WERI-Rb-1 (cell line): ENCODE measurements at regions not wholly inside any gene's neighbourhood (a gene's known extent, or its start where the extent isn't known, plus 50 kb on each side); places are given as distances from the start of the nearest gene placed in this dataset.

Experiments
- DNase-seq: peaks from one replicate; pipeline ENCODE4 v3.0.0-alpha.2; 2020
- H3K27ac ChIP-seq: fragments of 250-450 bp; sonication (Bioruptor Pico); 2 replicates; pipeline ENCODE4 v1.5.1; 2020; ENCODE audit warnings: mild to moderate bottlenecking, moderate library complexity
- H3K27me3 ChIP-seq: fragments of 250-450 bp; sonication (Bioruptor Pico); 2 replicates; pipeline ENCODE4 v1.5.1; 2021; ENCODE audit warnings: mild to moderate bottlenecking, low read depth, moderate library complexity; ENCODE audit not compliant: insufficient read depth, severe bottlenecking
- H3K36me3 ChIP-seq: fragments of 250-450 bp; sonication (Bioruptor Pico); 2 replicates; pipeline ENCODE4 v1.5.1; 2020; ENCODE audit warnings: mild to moderate bottlenecking, moderate library complexity
- H3K4me3 ChIP-seq: 2 replicates; pipeline ENCODE4 v1.5.1; 2011; ENCODE audit warnings: low read depth, mild to moderate bottlenecking, control low read depth, low read length
- H3K9me3 ChIP-seq: fragments of 250-450 bp; sonication (Bioruptor Pico); 2 replicates; pipeline ENCODE4 v1.5.1; 2021; ENCODE audit warnings: mild to moderate bottlenecking, moderate library complexity; ENCODE audit not compliant: severe bottlenecking
- TF ChIP-seq, protein P1 (sequence below): IDR thresholded peaks from 2 replicates; pipeline ENCODE4 v1.5.1; 2011; ENCODE audit warnings: low read depth, mild to moderate bottlenecking, control low read depth, inconsistent platforms, low read length

DNA sequence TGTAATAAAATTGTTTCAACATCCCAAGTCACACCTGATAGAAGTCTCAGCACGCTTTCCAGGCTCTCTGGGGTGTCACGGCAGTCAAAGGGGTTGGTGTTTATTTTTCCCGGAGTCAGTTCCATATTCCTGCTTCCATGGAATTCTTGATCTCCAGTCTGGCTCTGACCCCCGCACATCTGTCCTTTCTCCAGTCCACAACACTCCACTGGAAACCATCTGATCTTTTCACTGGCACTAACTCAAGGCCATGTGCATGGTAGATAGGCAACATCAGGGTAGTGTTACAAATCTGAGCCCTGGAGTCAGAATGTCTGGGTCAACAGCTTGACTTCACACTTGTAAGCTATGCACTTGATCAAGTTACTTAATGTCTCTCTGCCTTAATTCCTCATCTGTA lies 176.2 kb downstream of the WDR11 start:
- no peaks in the 10 kb centered on the region for H3K27me3 ChIP-seq
- DNase-seq: peak; percentile 21
- no peak overlapping the region; the same call in 1 of the 2 replicates for H3K27ac ChIP-seq
- no peaks in the 10 kb centered on the region for H3K9me3 ChIP-seq
- H3K36me3 ChIP-seq: no peaks in the 10 kb centered on the region
- H3K4me3 ChIP-seq: no peak overlapping the region
- TF ChIP-seq, protein P1, sequence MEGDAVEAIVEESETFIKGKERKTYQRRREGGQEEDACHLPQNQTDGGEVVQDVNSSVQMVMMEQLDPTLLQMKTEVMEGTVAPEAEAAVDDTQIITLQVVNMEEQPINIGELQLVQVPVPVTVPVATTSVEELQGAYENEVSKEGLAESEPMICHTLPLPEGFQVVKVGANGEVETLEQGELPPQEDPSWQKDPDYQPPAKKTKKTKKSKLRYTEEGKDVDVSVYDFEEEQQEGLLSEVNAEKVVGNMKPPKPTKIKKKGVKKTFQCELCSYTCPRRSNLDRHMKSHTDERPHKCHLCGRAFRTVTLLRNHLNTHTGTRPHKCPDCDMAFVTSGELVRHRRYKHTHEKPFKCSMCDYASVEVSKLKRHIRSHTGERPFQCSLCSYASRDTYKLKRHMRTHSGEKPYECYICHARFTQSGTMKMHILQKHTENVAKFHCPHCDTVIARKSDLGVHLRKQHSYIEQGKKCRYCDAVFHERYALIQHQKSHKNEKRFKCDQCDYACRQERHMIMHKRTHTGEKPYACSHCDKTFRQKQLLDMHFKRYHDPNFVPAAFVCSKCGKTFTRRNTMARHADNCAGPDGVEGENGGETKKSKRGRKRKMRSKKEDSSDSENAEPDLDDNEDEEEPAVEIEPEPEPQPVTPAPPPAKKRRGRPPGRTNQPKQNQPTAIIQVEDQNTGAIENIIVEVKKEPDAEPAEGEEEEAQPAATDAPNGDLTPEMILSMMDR: no peak

- H3K9me3 ChIP-seq: no peaks in the 10 kb centered on the region
- H3K36me3 ChIP-seq: no peaks in the 10 kb centered on the region
- no peak overlapping the region for H3K27ac ChIP-seq
- TF ChIP-seq, protein P1: no peak
- no peak for DNase-seq
- H3K27me3 ChIP-seq: no peaks in the 10 kb centered on the region
- H3K4me3 ChIP-seq: no peak overlapping the region
Observed at GRCh38 chr10:121032460-121032859, 181.3 kb downstream of the WDR11 start.

- Histone ChIP-seq H3K27me3 (no peaks in the 10 kb centered on the region), H3K27ac (no peak overlapping the region), H3K9me3 (no peaks in the 10 kb centered on the region), H3K36me3 (no peaks in the 10 kb centered on the region), H3K4me3 (no peak overlapping the region)
- TF ChIP-seq, protein P1: no peak
- no peak for DNase-seq
Observed at GRCh38 chr10:121033366-121033765, 182.2 kb downstream of the WDR11 start.

- Histone ChIP-seq H3K27ac (no peak overlapping the region), H3K27me3 (no peaks in the 10 kb centered on the region), H3K4me3 (no peak overlapping the region), H3K36me3 (no peaks in the 10 kb centered on the region), H3K9me3 (no peaks in the 10 kb centered on the region)
- DNase-seq: no peak
- TF ChIP-seq, protein P1: no peak
Observed at GRCh38 chr10:121036431-121036830, 185.3 kb downstream of the WDR11 start.

DNA sequence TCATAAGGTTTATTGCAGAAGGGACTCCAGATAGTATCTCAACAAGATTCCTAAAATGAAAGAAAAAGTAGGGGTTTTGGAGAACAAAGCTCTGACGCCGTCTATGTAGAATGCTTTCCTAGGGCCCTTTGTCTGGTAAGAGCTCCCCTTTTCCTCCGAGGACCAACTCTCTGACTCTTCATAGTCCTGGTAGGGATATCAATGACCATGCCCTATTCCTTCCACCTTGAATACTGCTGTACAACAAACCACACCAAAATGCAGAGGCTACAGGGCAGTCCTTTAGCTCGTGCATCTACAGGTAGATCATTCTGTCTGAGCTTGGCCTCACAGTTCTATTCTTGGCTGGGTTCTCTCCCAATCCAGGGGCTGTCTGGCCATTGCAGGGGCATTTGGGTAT lies 190.3 kb downstream of the WDR11 start:
- no peak overlapping the region for H3K27ac ChIP-seq
- TF ChIP-seq, protein P1: no peak
- no peaks in the 10 kb centered on the region for H3K27me3 ChIP-seq
- no peak for DNase-seq
- no peaks in the 10 kb centered on the region for H3K36me3 ChIP-seq
- H3K4me3 ChIP-seq: no peak overlapping the region
- no peaks in the 10 kb centered on the region for H3K9me3 ChIP-seq

GRCh38 chr10:121041906-121042305 lies 190.7 kb downstream of the WDR11 start:
- Histone ChIP-seq H3K36me3 (no peaks in the 10 kb centered on the region), H3K4me3 (no peak overlapping the region)

More at GRCh38 chr10:121041906-121042305, 190.7 kb downstream of the WDR11 start:
- H3K9me3 ChIP-seq: no peaks in the 10 kb centered on the region
- no peak for DNase-seq
- TF ChIP-seq, protein P1: no peak
- no peaks in the 10 kb centered on the region for H3K27me3 ChIP-seq
- H3K27ac ChIP-seq: no peak overlapping the region
